ENCODE measurements at regions not wholly inside any gene's neighbourhood (a gene's known extent, or its start where the extent isn't known, plus 50 kb on each side); places are given as distances from the start of the nearest gene placed in this dataset.

GRCh38 chr13:59547950-59548349 lies 615.8 kb downstream of the DIAPH3 start (continued):
- TF ChIP-seq CTCF (IDR thresholded peaks at IDR 0.05; ENCODE audit: low read depth, low read length, missing input control) (no peak), SP1 (IDR thresholded peaks at IDR 0.05) (no peak)

- no peaks in the 10 kb centered on the region for H3K27me3 ChIP-seq (ENCODE audit: control insufficient read depth in 4 of 4, insufficient read depth in 4 of 4, low read length in 3 of 4)
- TF ChIP-seq CTCF (IDR thresholded peaks at IDR 0.05; ENCODE audit: low read depth, low read length, missing input control) (no peak), NR2F2 (IDR thresholded peaks at IDR 0.05) (no peak), ATF3 (IDR thresholded peaks at IDR 0.05) (no peak), TAF1 (conservative IDR thresholded peaks at IDR 0.05) (no peak), FOXA1 (IDR thresholded peaks at IDR 0.05) (no peak), EGR1 (IDR thresholded peaks at IDR 0.05; ENCODE audit: low read depth in 2 of 2) (no peak)
- 90% methylated on average over 4 of the region's 4 CpGs for WGBS
- no peaks in the 10 kb centered on the region for H3K4me1 ChIP-seq (ENCODE audit: control insufficient read depth in 4 of 4, insufficient read depth in 4 of 4, low read length in 3 of 4)
- peaks cover 0 to 2% (median 0%) of the 10 kb centered on the region in 4 donors for H3K9me3 ChIP-seq (ENCODE audit: control insufficient read depth in 4 of 4, low read length in 3 of 4)
- DNase-seq (ENCODE audit: low spot score): no peak
- no peak overlapping the region for H3K4me3 ChIP-seq (ENCODE audit: low read depth in 1 of 3, low read length in 3 of 3)
- H3K36me3 ChIP-seq (ENCODE audit: control insufficient read depth in 4 of 4, insufficient read depth in 3 of 4, low read depth in 1 of 4, low read length in 3 of 4): no peaks in the 10 kb centered on the region
- no peak overlapping the region for H3K27ac ChIP-seq (ENCODE audit: low read depth in 1 of 2, low read length in 2 of 2)
- H3K9ac ChIP-seq (ENCODE audit: low read depth in 1 of 2, low read length in 2 of 2): no peak overlapping the region
Observed at GRCh38 chr13:59562924-59563323, 600.8 kb downstream of the DIAPH3 start.

GRCh38 chr13:59566561-59566960 lies 597.2 kb downstream of the DIAPH3 start:
- Histone ChIP-seq H3K27me3 (ENCODE audit: control insufficient read depth in 4 of 4, insufficient read depth in 4 of 4, low read length in 3 of 4) (no peaks in the 10 kb centered on the region), H3K4me1 (ENCODE audit: control insufficient read depth in 4 of 4, insufficient read depth in 4 of 4, low read length in 3 of 4) (no peaks in the 10 kb centered on the region), H3K9ac (ENCODE audit: low read depth in 1 of 2, low read length in 2 of 2) (no peak overlapping the region), H3K9me3 (ENCODE audit: control insufficient read depth in 4 of 4, low read length in 3 of 4) (peaks cover 0 to 2% (median 0%) of the 10 kb centered on the region in 4 donors), H3K27ac (ENCODE audit: low read depth in 1 of 2, low read length in 2 of 2) (no peak overlapping the region), H3K36me3 (ENCODE audit: control insufficient read depth in 4 of 4, insufficient read depth in 3 of 4, low read depth in 1 of 4, low read length in 3 of 4) (no peaks in the 10 kb centered on the region), H3K4me3 (ENCODE audit: low read depth in 1 of 3, low read length in 3 of 3) (no peak overlapping the region)
- TF ChIP-seq GABPA (IDR thresholded peaks at IDR 0.05 in 1 of 2, conservative IDR thresholded peaks at IDR 0.05 in 1 of 2) (no peak), NR2F2 (IDR thresholded peaks at IDR 0.05) (no peak), MAX (IDR thresholded peaks at IDR 0.05) (no peak), YY1 (IDR thresholded peaks at IDR 0.05) (no peak), EGR1 (IDR thresholded peaks at IDR 0.05; ENCODE audit: low read depth in 2 of 2) (no peak), HNF4A (conservative IDR thresholded peaks at IDR 0.05) (no peak)
- no peak for DNase-seq (ENCODE audit: low spot score)
- WGBS: 97% methylated on average over 1 of the region's 1 CpG

- Histone ChIP-seq H3K9ac (ENCODE audit: low read depth in 1 of 2, low read length in 2 of 2) (no peak overlapping the region), H3K27ac (ENCODE audit: low read depth in 1 of 2, low read length in 2 of 2) (no peak overlapping the region), H3K4me3 (ENCODE audit: low read depth in 1 of 3, low read length in 3 of 3) (no peak overlapping the region), H3K36me3 (ENCODE audit: control insufficient read depth in 4 of 4, insufficient read depth in 3 of 4, low read depth in 1 of 4, low read length in 3 of 4) (no peaks in the 10 kb centered on the region), H3K9me3 (ENCODE audit: control insufficient read depth in 4 of 4, low read length in 3 of 4) (no peaks in the 10 kb centered on the region), H3K4me1 (ENCODE audit: control insufficient read depth in 4 of 4, insufficient read depth in 4 of 4, low read length in 3 of 4) (no peaks in the 10 kb centered on the region), H3K27me3 (ENCODE audit: control insufficient read depth in 4 of 4, insufficient read depth in 4 of 4, low read length in 3 of 4) (no peaks in the 10 kb centered on the region)
- WGBS: 47% methylated on average over 4 of the region's 4 CpGs
- no peak for DNase-seq (ENCODE audit: low spot score)
- TF ChIP-seq ZBTB33 (IDR thresholded peaks at IDR 0.05) (no peak), ATF3 (IDR thresholded peaks at IDR 0.05) (no peak), SP1 (IDR thresholded peaks at IDR 0.05) (no peak), NR2F2 (IDR thresholded peaks at IDR 0.05) (no peak), HNF4G (IDR thresholded peaks at IDR 0.05) (no peak), TAF1 (conservative IDR thresholded peaks at IDR 0.05) (no peak), RAD21 (IDR thresholded peaks at IDR 0.05) (no peak), CTCF (IDR thresholded peaks at IDR 0.05; ENCODE audit: low read depth, low read length, missing input control) (no peak), YY1 (IDR thresholded peaks at IDR 0.05) (no peak), HNF4A (conservative IDR thresholded peaks at IDR 0.05) (no peak), JUND (IDR thresholded peaks at IDR 0.05) (no peak), EGR1 (IDR thresholded peaks at IDR 0.05; ENCODE audit: low read depth in 2 of 2) (no peak), MAX (IDR thresholded peaks at IDR 0.05) (no peak), GABPA (IDR thresholded peaks at IDR 0.05 in 1 of 2, conservative IDR thresholded peaks at IDR 0.05 in 1 of 2) (no peak)
Observed at GRCh38 chr13:59568306-59568705, 595.4 kb downstream of the DIAPH3 start.
